ENCODE measurements at regions not wholly inside any gene's neighbourhood (a gene's known extent, or its start where the extent isn't known, plus 50 kb on each side); places are given as distances from the start of the nearest gene placed in this dataset.

DNA sequence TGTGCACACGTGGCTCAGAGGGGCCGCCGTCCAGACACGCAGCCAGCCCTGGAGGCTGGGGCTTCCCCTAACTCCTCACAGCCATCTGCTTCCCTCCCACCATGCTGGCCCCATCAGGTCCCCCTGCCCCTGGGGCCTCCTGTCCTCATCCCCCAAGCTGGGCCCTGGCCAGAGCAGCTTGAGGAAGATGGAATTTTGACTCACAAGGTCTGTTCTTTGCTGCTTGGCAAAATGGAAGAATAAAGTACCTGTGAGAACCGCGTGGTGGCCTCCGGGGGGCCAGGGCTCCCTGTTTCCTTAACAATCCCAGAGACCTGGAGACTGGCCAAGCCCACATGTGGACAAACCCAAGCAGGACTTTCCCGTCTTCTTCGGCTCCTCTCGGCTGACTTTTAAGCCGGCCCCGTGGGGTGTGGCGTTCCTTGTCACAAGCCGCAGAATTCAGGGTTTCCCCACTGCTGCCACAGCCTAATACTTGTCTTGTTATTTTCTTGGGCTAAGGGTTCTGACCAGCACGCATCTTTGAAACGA lies 872.8 kb downstream of the BRD1 start:
- no peak for DNase-seq

DNA sequence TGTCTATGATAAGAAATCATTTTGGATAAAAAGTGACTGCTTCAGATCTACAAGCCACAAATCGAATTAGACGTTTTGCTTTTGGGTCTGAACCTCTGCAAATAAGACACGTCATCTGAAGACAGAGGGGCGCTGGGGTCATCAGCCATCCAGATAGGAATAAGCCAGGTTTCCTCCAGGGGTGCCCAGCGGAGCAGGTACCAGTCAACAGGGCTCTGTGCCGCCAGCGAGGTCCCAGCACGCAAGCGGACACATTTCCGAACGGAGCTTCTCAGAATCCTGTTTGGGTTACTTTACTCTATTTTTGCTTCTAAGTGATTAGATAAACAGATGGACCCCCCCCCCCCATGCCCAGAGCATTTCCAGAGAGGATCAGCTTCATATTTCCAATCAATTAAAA lies 873.8 kb downstream of the BRD1 start:
- no peak for DNase-seq

DNA sequence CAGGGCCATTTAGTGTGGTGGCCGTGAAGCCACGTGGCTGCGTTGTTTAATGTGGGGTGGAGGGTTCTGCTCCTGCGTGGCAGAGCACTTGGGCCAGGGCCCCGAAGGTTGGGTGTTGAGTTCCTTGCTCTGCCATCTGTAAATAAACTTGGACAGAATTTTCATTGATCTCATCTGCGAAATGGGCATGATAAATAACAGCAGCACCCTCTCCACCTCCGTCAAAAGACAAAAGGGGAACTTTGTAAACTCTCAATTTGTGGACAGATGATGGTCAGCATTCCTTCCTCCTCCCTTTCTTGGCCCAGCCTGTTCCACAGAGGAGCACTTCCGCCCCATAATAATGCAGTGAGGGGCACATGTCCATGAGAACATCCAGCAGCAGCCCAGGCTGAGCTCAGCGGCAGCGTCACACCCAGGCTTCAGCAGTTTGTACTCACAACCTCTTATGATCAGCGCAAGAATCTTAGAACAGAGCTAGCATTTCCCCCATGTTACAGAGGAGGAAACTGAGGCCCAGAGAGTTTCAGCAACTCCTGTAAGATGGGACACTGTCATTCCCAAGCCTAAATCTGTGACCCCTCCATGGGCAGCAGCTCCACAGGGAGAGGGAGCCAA lies 874.5 kb downstream of the BRD1 start:
- no peak for DNase-seq

DNA sequence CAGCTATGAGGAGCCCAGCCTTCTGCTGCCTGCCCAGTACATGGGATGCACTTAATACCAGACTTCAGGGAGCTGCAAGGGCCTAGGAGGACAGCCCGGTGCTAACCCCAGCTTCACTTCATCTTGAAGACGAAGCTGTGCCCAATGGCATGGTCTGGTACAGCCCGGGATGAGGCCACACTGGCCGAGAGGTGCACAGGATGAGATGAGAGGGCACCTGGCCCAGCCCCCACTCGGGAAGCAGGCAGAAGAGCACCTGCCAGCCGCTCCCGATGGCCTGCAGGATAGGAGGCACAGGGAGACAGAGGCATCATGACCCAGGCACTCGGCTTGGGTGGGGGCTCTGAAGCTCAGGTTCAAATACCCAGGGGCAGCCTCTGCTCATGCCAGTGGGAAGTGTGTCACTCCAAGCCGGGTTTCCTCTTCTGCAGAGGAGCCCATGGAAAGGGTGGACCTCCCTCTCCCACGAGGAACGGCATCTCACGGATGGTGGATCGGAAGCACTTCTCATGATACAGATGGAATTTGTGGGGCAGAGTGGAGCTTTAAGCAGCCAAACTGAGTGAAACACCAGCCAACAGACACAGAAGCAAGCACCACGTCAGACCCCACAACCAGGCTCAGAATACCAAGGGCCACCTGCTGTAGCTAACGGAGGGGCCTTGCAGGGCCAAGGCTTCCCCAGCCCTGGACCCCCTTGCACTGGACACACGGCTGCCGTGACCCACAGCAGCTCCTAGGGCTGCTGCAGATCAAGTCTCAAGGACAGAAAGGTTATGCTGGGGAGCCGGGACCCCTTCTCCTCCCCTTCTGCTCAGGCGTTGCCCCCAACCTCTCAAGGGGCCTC lies 875.2 kb downstream of the BRD1 start:
- DNase-seq = no peak

DNA sequence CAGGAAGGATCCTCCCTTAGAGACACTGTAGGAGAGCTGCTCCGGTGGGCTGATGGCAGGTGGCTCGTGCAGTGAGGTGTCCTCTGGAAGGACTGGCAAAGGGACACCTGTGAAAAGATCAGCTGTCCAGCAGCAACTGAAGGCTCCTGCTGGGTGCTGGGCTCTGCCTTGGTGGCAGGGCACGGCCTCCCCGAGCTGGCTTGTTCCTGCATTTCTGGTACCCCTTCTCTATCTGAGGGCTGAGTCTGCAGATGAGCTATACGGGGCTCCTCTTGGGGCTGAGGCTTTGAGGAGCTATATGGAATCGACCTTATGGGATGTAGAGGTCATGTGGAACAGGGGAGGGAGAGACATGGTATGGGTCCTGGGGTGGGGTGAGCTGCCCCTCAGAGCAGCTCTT lies 875.8 kb downstream of the BRD1 start:
- DNase-seq = no peak

DNA sequence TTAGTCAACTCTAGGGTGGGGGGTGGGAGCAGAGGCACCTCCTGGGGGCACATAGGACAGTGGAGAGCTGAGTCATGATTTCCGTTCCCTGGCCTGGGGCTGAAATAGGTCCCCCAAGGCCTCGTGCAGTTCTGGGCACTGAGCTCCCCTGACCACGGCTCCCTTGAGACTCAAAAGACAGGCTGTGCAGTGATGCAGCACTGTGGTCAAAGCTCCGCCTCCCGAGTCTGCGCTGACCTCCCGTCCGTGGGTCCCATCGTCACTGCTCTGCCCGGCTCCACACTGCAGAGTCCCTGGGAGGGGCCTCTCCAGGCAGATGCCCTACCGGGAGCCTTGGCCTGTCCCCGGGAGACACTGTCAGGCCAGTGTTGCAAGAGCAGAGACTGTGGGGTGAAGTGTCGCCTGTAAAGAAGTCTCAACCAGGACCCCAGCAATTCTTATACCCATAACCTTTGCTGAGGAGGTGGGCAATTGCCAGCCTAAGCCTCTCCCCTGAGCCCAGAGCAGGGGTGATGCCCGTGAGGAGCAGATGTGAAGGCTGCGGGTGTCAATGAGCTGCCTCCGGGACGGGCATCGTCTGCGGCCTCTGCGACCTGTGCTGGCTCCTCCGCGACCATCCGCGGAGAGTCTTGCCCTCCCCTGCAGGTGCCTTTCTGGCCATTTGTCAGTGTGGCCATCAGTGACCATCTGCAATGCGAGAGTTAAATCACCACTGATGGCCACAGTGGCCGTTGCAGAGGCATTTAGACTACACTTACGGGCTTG lies 877.3 kb downstream of the BRD1 start:
- DNase-seq = no peak

DNA sequence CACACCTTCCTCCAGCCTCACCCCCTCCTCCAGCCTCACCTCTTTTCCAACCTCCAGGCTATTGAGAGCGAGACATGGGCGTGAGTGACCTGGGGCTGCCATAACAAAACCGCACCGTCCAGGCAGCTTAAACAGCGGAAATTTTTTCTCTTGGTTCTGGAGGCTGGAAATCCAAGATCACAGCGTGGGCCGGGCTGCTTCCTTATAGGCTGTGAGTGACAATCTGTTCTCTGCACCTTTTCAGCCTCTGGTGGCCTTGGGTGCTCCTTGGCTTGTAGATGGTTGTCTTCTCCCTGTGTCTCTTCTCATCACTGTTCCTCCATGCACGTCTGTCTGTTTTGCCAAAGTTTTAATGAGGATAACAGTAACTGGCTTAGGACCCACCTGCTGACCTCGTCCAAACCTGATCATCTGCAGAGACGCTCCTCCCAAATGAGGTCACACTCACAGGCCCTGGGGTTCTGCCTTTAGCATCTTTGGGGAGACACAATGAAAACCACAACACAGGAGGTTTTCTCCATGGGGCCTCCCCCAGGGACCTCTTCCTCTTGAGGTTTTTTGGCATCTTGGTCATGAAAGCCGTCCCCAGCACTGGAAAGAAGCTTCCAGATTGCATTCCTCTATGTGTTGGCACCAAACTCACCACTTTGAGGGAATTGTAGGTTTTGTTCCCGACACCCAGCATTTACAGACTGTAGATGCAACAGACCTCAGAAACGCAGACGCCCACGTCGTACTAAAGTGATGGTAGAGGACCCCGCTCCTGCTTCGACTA lies 878.1 kb downstream of the BRD1 start:
- DNase-seq = no peak

DNA sequence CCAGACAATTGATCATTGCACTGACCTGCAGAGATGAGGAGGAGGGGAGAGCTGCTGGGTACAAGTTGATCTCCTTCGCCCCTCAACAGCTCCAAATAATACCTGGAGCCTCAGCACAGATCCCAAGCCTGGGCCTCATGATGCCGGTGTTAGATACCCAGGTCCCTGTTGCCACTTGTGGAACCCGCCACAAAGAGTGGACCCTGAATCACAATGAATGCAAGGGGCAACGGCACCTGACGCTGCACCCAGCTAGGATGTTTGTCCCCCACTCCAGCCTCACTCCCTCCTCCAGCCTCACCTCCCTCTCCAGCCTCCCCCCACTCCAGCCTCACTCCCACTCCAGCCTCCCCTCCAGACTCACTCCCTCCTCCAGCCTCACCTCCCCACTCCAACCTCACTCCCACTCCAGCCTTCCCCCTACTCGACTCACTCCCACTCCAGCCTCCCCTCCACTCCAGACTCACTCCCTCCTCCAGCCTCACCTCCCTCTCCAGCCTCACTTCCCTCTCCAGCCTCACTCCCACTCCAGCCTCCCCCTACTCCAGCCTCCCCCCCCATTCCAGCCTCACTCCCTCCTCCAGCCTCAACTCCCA lies 879.0 kb downstream of the BRD1 start:
- DNase-seq = no peak

DNA sequence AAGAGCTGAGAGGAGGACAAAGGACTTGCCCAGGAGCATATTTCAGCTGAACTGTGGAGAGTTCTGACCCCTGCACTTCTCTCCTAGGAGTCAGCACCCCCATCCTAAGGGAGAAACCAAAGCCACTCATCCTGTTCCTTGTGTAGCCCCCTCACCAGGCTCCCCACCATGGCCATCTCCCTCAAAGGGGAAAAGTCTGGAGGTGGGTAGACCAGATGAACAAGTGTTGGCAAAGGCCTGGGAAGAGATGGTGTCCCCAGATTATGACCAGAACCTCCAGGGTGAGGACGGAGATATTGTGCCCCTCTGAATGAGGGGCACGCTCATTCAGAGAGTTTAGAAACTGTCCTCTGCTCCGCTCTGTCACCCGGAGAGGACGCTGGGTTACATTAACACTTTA lies 880.0 kb downstream of the BRD1 start:
- no peak for DNase-seq

DNA sequence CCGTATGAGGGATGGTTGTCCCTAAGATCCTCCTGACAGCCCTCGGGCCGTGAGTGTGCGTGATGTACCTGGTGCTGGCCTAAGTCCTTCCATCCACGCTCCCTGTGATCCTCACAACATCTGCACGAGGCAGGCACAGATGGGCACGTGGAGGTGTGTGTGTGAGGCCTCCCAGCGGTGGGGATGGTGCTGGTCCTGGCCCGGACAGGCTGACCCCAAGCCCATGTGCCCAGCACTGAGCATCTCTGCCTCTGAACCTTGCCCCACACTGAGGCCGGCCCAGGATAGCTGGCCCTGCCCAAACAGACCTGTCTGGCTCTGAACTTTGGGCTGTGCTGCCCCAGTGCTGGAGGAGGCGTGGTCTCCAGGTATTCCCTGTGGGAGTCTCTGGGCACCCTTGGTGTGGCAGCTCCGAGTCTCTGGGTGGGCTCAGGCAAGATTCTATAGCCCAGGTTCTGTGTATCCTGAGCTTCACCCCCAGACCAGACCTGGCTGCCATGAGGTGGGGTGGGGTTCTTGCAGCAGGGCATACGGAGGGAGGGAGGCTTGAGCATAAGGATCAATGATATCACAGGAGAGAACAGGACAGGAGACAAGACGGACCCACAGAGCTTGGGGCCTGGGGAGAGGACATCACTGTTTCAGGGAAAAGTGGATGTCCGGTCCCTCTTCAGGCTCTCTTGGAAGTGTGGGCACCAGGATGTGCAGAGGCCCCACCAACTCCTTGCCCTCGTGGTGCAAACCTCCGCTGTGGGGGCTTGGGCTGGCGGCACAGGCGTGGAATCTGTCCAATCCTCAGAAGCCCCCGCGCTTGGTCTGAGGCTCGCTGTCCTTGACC lies 881.8 kb downstream of the BRD1 start:
- DNase-seq = no peak

DNA sequence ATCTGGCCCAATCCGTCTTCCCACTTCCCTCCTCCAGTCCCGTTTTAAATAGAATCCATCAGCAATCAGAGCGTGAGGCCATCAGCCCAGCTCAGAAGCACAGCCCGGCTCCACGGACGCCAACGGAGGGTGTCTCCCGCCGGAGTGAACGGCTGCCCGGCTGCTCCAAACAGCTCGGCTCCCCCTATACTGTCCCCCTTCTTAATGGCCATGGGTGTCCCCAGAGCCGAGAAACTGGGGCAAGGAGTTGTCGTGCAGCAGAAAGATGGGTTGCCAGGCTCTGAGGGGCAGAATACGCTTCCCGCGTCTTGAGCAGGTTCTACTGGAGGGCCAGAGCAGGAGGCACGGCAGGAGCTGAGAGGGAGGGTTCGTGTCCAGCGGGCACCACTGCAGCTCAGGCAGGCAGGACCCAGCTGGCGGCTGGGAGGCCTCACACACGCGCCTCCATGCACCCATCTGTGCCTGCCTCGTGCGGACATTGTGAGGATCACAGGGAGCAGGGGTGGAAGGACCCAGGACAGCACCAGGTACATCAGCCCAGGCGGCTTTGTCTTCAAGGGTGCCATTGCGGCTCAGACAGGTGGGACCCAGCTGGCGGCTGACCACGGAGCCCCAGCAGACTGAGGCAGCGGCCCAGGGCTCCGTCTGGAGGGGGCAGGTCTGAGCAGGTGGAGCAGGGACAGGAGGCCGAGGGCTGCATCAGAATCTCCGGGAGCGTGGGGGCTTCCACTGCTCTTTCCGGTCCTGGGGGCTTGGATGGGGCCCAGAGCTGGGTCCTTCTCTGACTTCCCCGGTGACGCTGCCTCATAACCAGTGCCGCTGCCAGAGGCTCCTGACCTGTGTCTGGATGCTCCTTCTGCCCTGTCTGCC lies 882.7 kb downstream of the BRD1 start:
- DNase-seq = no peak

DNA sequence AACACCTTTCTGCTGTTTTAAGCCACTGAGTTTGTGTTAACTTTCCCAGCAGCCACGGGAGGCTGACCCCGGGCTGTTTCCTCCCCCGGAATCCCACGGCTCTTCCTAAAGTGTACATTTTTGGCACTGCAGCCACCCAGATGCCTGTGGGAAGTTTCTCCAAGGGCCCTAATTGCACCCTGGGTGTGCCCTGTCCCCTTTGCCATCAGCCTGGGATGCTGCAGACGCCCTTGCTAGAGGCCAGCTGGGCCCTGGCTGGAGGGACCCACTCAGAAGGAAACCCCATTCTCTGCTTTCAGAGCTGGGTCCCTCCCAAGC lies 883.3 kb downstream of the BRD1 start:
- DNase-seq = no peak

DNA sequence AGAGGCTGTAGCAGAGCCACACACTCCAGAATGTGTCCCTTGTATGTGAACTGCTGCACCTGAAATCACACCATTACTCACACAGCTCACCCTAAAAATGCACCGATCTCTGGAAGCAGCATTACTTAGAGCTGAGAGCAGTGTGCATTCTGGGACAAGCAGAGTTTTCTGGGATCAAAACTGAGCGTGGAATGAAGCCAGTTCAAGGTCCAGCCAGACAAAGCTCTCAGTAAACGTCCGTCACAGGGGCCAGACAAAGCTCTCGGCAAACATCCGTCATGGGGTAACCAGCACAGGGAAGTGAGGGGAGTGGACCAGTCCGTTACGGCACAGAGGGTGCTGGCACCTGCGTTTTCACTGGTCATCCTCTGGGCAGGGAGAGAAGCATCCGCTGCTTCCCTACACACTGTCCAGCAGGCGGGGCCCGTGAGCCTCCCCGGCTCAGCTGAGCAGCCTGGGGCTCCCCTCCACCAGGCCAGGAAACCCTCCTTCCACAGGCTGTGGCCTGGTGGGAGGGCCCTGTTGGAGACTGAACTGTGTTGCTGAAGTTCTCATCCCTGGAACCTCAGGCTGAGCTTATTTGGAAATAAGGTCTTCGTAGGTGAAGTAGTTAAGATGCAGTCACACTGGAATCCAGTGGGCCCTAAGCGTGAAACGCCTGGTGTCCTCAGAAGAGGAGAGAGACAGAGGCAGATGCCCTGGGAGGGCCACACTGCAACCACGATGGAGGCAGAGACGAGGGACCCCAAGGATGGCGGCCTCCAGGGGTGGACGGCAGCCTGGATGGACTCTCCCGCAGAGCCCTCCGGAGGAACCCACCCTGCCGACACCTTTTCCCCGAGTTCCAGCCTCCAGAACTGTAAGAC lies 883.9 kb downstream of the BRD1 start:
- no peak for DNase-seq

DNA sequence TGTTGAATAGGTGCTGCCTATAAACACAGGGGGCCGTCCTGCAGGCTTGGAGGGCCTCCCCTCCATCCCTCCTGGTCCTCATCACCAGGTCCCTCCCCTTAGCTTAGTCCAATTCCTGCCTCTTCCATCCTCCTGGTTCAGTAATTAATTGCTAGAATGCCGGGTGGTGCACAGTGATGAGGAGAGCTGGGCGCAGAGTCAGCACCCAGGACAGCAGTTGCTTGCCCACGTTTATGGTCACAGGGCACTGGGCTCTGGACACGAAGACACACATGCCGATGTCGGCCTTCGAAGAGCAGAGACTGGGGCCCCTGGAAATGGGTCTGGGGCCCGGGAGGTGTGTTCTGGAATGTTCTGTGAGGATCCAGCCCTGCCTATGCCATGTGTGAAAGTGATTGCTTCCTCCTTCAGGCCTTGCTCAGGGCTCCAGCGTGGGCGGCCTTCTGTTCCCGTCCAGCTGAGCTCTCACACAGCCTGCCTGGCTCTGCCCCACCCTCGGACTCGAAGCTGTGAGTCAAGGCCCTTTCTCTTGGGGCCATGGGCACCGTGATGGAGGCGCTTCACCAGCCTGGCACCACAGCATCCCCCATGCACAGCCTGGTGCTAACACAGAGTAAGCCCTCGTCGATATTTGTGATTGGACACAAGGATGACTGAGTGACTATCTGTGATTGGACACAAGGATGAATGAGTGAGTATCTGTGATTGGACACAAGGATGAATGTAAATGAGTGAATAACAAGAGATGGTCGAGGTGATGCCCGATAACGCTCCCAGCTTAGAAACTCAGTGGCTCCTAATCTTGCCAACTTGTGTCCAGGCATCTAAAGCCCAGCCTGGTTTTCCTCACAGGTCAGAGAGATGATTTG lies 884.7 kb downstream of the BRD1 start:
- DNase-seq = no peak

DNA sequence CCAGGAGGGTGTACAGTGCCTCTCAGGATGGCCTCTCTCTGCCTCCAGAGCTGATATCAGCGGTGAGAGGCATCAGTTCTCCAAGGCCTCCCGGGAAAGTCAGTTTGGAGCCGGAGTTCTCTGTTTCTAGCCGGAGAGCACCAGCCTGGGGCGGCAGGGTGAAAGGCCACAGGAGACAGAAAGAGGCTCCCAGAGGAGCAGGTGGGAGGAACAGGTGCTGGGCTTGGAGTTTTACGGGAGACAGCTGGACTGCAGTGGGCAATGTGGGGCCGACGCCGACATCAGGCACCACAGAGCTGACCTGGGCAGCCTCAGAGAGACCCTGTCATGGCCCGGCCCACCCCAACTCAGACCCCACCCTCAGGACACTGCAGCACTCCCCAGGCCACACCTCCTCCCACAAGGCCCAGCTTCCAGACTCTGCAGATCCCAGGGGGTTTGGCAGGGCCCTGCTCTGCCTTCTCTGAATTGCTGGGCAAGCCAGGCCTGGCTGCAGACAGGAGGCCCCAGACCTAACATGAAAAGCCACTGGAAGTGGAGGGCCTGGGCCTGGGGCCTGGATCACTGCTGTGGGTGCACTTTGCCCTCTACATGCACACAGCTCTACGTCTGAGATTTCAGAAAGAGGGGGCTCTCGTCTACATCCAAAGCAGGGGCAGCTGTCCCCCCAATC lies 885.6 kb downstream of the BRD1 start:
- no peak for DNase-seq

DNA sequence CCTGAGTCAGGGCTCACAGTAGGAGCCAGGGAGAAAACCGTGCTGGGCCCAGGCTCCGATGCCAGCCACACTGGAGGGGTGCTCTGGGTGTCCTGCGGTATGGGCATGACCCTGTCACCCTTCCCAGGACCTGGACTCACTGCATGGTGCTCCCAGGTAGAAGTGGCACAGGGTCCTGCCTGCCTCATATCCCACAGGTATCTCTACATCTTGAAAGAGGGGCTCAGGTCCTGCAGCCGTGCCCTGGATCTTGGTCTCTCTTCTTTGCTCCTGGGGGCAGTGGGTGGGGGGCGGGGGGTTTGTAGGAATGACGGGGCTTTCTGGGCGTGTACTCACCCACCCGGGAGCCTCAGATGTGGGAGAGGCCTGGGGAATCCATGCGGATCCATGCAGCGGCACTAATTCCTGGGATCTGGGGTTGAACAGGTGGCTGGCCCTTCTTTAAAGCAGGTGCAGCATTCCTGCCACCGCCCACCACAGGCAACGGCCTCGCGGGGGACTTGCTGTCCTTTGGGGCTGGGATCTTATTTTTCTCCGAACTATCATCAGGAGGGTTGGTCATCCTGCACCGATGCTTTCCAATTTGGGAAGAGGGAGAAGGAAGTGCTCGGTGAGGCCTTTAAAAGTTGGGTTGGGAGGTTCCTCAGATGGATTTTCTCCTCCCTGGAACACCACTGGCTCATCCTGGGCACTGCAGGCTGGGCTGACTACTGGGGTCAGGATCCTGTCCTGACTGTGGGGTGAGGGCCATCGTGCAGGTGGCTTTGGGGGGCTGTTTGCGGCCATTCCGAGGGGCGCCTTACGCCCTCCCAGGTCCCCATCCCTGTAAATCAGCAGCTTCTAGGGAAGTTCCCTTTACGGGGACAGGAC lies 886.4 kb downstream of the BRD1 start:
- DNase-seq = no peak

Measured in dermis blood vessel endothelial cell (primary cell).